GM12891 (cell line): ENCODE measurements at regions not wholly inside any gene's neighbourhood (a gene's known extent, or its start where the extent isn't known, plus 50 kb on each side); places are given as distances from the start of the nearest gene placed in this dataset.

Experiments
- PAX5 ChIP-seq: IDR thresholded peaks from 2 replicates; pipeline ENCODE4 v1.6.1; 2011; ENCODE audit warnings: low read length, moderate library complexity, mild to moderate bottlenecking; ENCODE audit not compliant: insufficient read depth, severe bottlenecking
- POLR2A ChIP-seq: IDR thresholded peaks from 2 replicates; pipeline ENCODE4 v1.6.1; 2011; ENCODE audit warnings: low read depth, low read length, control low read depth
- POLR2AphosphoS5 ChIP-seq: IDR thresholded peaks from 2 replicates; pipeline ENCODE4 v1.6.1; 2011; ENCODE audit warnings: low read depth, low read length, control low read depth
- SPI1 ChIP-seq: IDR thresholded peaks from 2 replicates; pipeline ENCODE4 v1.6.1; 2011; ENCODE audit warnings: low read depth, low read length, control low read depth
- TAF1 ChIP-seq: IDR thresholded peaks from 2 replicates; pipeline ENCODE4 v1.6.1; 2011; ENCODE audit warnings: low read depth, low read length, control low read depth

GRCh38 chr12:127107744-127108143 lies 1159.2 kb upstream of the TMEM132C start:
- TF ChIP-seq POLR2AphosphoS5 = no peak
- no peak for TF ChIP-seq POLR2A
- TF ChIP-seq TAF1 = no peak
- TF ChIP-seq PAX5 = no peak
- TF ChIP-seq SPI1 = no peak
